Ovary (tissue), 7 donors: ENCODE measurements at regions not wholly inside any gene's neighbourhood (a gene's known extent, or its start where the extent isn't known, plus 50 kb on each side); places are given as distances from the start of the nearest gene placed in this dataset.

Source experiments
- DNase-seq, 5 donors: peaks; one replicate each; pipeline ENCODE4 v3.0.0-alpha.2; 2019 to 2020
- H3K27ac ChIP-seq, 2 donors: fragments of 200-600 bp; one replicate each; pipeline versions ENCODE4 v1.5.1 to v1.8.0; 2019 to 2022
- H3K27me3 ChIP-seq: fragments of 200-600 bp; one replicate; pipeline ENCODE4 v1.8.0; 2022
- H3K36me3 ChIP-seq: fragments of 200-600 bp; sonication (generic); one replicate; pipeline ENCODE4 v1.5.1; 2019
- H3K4me1 ChIP-seq: one replicate; pipeline ENCODE4 v1.8.1; 2013; ENCODE audit warnings: mild to moderate bottlenecking, moderate library complexity; ENCODE audit not compliant: insufficient read depth
- H3K4me3 ChIP-seq: fragments of 200-600 bp; sonication (generic); one replicate; pipeline ENCODE4 v1.5.1; 2017
- H3K9me3 ChIP-seq, 2 donors: fragments of 200-600 bp in 1 of 2; sonication (generic) in 1 of 2; one replicate each; pipeline versions ENCODE4 v1.5.1 to v1.8.1; 2013 to 2019; ENCODE audit warnings: mild to moderate bottlenecking in 1 of 2, moderate library complexity in 1 of 2
- EP300 ChIP-seq: sonication (generic); formaldehyde crosslinking; IDR thresholded peaks from one replicate; pipeline ENCODE4 v1.6.1; 2017; ENCODE audit warnings: antibody characterized with exemption
- POLR2A ChIP-seq: fragments of 450-650 bp; IDR thresholded peaks from one replicate; pipeline ENCODE4 v1.6.1; 2017; ENCODE audit warnings: antibody characterized with exemption, mild to moderate bottlenecking, moderate library complexity
- WGBS, 3 donors: extraction: QIAGEN DNeasy Blood & Tissue Kit in 1 of 3; methylation state at CpG; one replicate each; pipeline versions ENCODE4 v1.1.5 to v1.1.7; 2013 to 2017; 5-methylcytosine and 5-hydroxymethylcytosine counted together
- intact Hi-C, 4 donors: fragments of 100-400 bp; cut with DNase I; formaldehyde crosslinking; loops; one replicate each; pipeline versions ENCODE4 v1.11.0 to v1.15.1; 2022 to 2023
- TF ChIP-seq, protein P1 (sequence below), 3 donors: fragments of 450-650 bp in 2 of 3; fragments of 200-600 bp in 1 of 3; IDR thresholded peaks; one replicate each; pipeline versions ENCODE4 v1.5.1 to v1.8.0; 2016 to 2022; ENCODE audit warnings: antibody characterized with exemption in 3 of 3, mild to moderate bottlenecking in 1 of 3
- donor health status: DM: no; HTN: no; CAD: no; lungs with moderate emphysema.
- donor health status: DM: no; HTN: no; CAD: no.
- donor health status: Bipolar disorder and iron deficiency.
- donor health status: DM: no; HTN: no; CAD: no.
- donor health status: DM: yes; HTN: yes; CAD: no.

DNA sequence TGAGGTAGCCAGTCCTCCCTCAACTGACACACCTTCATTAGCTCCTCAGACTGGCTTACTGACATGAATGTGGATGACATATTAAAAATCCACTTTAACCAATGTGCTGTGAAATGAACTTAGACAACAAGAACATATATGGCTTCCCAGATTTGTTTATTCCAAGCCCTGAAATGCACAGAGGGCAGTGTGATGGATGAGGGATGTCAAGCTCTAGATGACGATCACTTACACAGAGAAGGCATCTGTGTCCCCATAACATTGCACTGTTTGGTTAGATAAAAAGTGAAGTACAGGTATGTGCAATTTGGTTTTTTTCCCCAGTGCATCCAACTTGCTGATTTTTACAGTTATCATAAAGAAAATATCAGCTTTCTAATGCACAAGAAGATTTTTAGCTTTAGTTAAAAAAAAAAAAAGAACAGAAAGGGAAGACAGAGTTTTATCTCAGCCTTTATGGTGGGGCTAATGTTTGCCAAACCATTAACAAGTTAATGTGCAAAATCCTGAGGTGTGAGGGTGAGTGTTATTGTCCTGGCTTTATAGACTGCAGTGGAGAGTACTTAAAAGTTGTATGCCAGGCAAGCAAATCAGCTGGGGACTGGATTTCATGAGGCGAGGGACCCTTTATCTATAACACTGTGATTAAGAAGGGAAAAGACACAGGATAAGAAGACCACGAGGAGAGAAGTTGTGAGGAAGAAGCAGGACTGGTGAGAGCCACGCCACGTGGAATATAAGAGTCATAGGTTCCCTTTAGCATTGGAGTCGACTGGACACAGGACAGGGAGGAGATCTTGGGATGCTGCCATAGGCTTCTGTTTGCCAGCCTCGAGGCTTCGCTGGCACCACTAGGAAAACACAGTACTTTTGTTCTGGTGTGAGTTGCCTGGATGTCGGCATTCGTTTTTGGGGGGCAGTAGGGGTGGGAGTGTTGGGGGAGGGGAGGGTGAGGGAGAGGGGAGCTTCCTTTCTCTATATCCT, 90.0 kb upstream of the BACH2 start:
- no peaks in the 10 kb centered on the region for H3K4me1 ChIP-seq
- no peak for DNase-seq
- no peak overlapping the region for H3K27ac ChIP-seq
- H3K27me3 ChIP-seq = no peaks in the 10 kb centered on the region
- H3K36me3 ChIP-seq = no peaks in the 10 kb centered on the region
- no peak overlapping the region for H3K4me3 ChIP-seq
- H3K9me3 ChIP-seq = no peaks in the 10 kb centered on the region
- intact Hi-C loops = loop anchor here in 1 of 4 donors (10.0 kb wide), 1 partner anchor 92 kb away; the partner anchor contains the start of gene BACH2
- TF ChIP-seq EP300 (no peak), POLR2A (no peak)
- TF ChIP-seq, protein P1, sequence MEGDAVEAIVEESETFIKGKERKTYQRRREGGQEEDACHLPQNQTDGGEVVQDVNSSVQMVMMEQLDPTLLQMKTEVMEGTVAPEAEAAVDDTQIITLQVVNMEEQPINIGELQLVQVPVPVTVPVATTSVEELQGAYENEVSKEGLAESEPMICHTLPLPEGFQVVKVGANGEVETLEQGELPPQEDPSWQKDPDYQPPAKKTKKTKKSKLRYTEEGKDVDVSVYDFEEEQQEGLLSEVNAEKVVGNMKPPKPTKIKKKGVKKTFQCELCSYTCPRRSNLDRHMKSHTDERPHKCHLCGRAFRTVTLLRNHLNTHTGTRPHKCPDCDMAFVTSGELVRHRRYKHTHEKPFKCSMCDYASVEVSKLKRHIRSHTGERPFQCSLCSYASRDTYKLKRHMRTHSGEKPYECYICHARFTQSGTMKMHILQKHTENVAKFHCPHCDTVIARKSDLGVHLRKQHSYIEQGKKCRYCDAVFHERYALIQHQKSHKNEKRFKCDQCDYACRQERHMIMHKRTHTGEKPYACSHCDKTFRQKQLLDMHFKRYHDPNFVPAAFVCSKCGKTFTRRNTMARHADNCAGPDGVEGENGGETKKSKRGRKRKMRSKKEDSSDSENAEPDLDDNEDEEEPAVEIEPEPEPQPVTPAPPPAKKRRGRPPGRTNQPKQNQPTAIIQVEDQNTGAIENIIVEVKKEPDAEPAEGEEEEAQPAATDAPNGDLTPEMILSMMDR (IDR thresholded peaks at IDR 0.05) = no peak
- 58 to 65% (median 60%) methylated on average over 10 of the region's 10 CpGs for WGBS, 3 donors

GRCh38 chr6:90385759-90386313, 89.2 kb upstream of the BACH2 start:
- 63 to 83% (median 78%) methylated on average over 1 of the region's 1 CpG for WGBS, 3 donors
- no peak overlapping the region for H3K4me3 ChIP-seq

GRCh38 chr6:90384720-90385119, 88.1 kb upstream of the BACH2 start:
- H3K27ac ChIP-seq = no peak overlapping the region
- H3K4me1 ChIP-seq = no peaks in the 10 kb centered on the region
- 83 to 88% (median 83%) methylated on average over 5 of the region's 5 CpGs for WGBS, 3 donors
- no peaks in the 10 kb centered on the region for H3K36me3 ChIP-seq
- H3K27me3 ChIP-seq = no peaks in the 10 kb centered on the region
- no peak overlapping the region for H3K4me3 ChIP-seq
- TF ChIP-seq, protein P1 (IDR thresholded peaks at IDR 0.05) = no peak
- no peak for TF ChIP-seq EP300
- no peak for TF ChIP-seq POLR2A
- intact Hi-C loops = loop anchor here in 1 of 4 donors (10.0 kb wide), 1 partner anchor 90 kb away; the partner anchor contains the start of gene BACH2
- H3K9me3 ChIP-seq = no peaks in the 10 kb centered on the region
- no peak for DNase-seq

More at GRCh38 chr6:90385759-90386313, 89.2 kb upstream of the BACH2 start:
- Histone ChIP-seq H3K27ac (no peak overlapping the region), H3K4me1 (no peaks in the 10 kb centered on the region), H3K36me3 (no peaks in the 10 kb centered on the region), H3K27me3 (no peaks in the 10 kb centered on the region), H3K9me3 (no peaks in the 10 kb centered on the region)
- intact Hi-C loops = loop anchor here in 1 of 4 donors (10.0 kb wide), 1 partner anchor 91 kb away; the partner anchor contains the start of gene BACH2
- TF ChIP-seq, protein P1 (IDR thresholded peaks at IDR 0.05) = no peak
- no peak for TF ChIP-seq POLR2A
- no peak for TF ChIP-seq EP300
- DNase-seq = no peak

DNA sequence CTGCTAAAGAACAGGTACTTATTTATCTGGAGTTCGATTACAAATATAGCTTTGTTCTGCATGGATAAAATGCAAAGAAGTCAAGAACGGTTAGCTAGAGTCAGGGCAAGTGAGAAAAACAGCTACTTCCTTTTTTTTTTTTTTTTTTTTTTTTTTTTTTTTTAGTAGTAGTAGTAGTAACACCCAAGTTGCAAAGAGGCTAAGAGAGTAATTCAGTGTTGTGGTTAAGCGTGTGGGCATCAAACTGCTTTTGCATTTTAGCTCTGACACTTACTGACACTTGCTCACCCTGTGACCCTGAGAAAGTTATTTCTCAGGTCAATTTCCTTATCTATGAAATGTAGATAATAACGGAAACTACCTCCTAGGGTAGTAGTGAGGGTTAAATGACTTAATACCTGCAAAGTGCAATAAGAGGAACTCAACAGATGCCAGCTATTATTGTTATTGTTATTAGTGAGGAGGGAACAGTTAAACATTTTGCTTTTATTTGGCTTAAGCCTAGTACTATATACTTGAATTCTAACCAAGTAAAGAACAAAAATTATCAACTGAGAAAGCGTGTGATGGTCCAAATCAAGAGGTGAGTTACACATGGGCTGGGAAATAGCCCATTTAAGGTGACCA, 86.7 kb upstream of the BACH2 start:
- Histone ChIP-seq H3K4me1 (no peaks in the 10 kb centered on the region), H3K4me3 (no peak overlapping the region), H3K9me3 (no peaks in the 10 kb centered on the region), H3K27ac (no peak overlapping the region), H3K27me3 (no peaks in the 10 kb centered on the region), H3K36me3 (no peaks in the 10 kb centered on the region)
- DNase-seq = no peak
- 44 to 62% (median 60%) methylated on average over 5 of the region's 5 CpGs for whole genome bisulfite sequencing, 3 donors
- intact Hi-C loops = loop anchor here in 1 of 4 donors (10.0 kb wide), 1 partner anchor 89 kb away; the partner anchor contains the start of gene BACH2
- TF ChIP-seq EP300 = no peak
- TF ChIP-seq POLR2A = no peak
- TF ChIP-seq, protein P1 (IDR thresholded peaks at IDR 0.05) = no peak
